ENCODE measurements at regions not wholly inside any gene's neighbourhood (a gene's known extent, or its start where the extent isn't known, plus 50 kb on each side); places are given as distances from the start of the nearest gene placed in this dataset.

- dilution Hi-C loops (cut with MboI; ENCODE audit: extremely low pct_ligation_motif_present, low sequenced_read_pairs) = no loop called here
- Histone ChIP-seq H3K79me2 (ENCODE audit: control insufficient read depth, insufficient read depth, low read length) (no peaks in the 10 kb centered on the region), H3K9me3 (ENCODE audit: control insufficient read depth, low read depth, low read length) (no peaks in the 10 kb centered on the region), H3K36me3 (ENCODE audit: control insufficient read depth in 2 of 2, extremely low read depth in 1 of 2, insufficient read depth in 2 of 2, low read length in 2 of 2) (no peaks in the 10 kb centered on the region), H4K20me1 (ENCODE audit: control insufficient read depth, extremely low read depth, insufficient read depth, low read length) (no peaks in the 10 kb centered on the region), H2AFZ (ENCODE audit: control insufficient read depth, low read length) (no peak overlapping the region), H3K4me3 (ENCODE audit: control insufficient read depth in 2 of 3, extremely low read depth in 1 of 3, insufficient read depth in 2 of 3, low read depth in 1 of 3, low read length in 3 of 3) (no peak overlapping the region), H3K27ac (ENCODE audit: control insufficient read depth, insufficient read depth, low read length) (no peak overlapping the region), H3K9ac (ENCODE audit: control insufficient read depth, extremely low read depth, insufficient read depth, low read length) (no peak overlapping the region), H3K4me2 (ENCODE audit: control insufficient read depth, extremely low read depth, insufficient read depth, low read depth, low read length) (no peak overlapping the region), H3K27me3 (ENCODE audit: control insufficient read depth, extremely low read depth, insufficient read depth, low read length) (no peaks in the 10 kb centered on the region), H3K9me1 (ENCODE audit: control insufficient read depth, extremely low read depth, insufficient read depth, low read length) (no peaks in the 10 kb centered on the region), H3K4me1 (ENCODE audit: control insufficient read depth, extremely low read depth, insufficient read depth, low read length) (no peaks in the 10 kb centered on the region)
- DNase-seq (ENCODE audit: low read depth, low spot score) (no peak), FAIRE-seq (no peak)
- no peak for TF ChIP-seq EZH2 (IDR thresholded peaks at IDR 0.05; ENCODE audit: low read length)
- TF ChIP-seq CTCF (optimal IDR thresholded peaks at IDR 0.05 in 1 of 3, IDR thresholded peaks at IDR 0.05 in 1 of 3, conservative IDR thresholded peaks at IDR 0.05 in 1 of 3; ENCODE audit: extremely low read depth in 1 of 3, insufficient read depth in 2 of 3, low read length in 3 of 3) = no peak
Observed at GRCh38 chr2:6722574-6722973, 143.1 kb downstream of the CMPK2 start.

- Histone ChIP-seq H3K27ac (ENCODE audit: control insufficient read depth, insufficient read depth, low read length) (no peak overlapping the region), H3K27me3 (ENCODE audit: control insufficient read depth, extremely low read depth, insufficient read depth, low read length) (no peaks in the 10 kb centered on the region), H3K36me3 (ENCODE audit: control insufficient read depth in 2 of 2, extremely low read depth in 1 of 2, insufficient read depth in 2 of 2, low read length in 2 of 2) (no peaks in the 10 kb centered on the region), H3K9me3 (ENCODE audit: control insufficient read depth, low read depth, low read length) (no peaks in the 10 kb centered on the region), H3K4me2 (ENCODE audit: control insufficient read depth, extremely low read depth, insufficient read depth, low read depth, low read length) (no peak overlapping the region), H2AFZ (ENCODE audit: control insufficient read depth, low read length) (no peak overlapping the region), H3K4me1 (ENCODE audit: control insufficient read depth, extremely low read depth, insufficient read depth, low read length) (no peaks in the 10 kb centered on the region), H3K9ac (ENCODE audit: control insufficient read depth, extremely low read depth, insufficient read depth, low read length) (no peak overlapping the region), H4K20me1 (ENCODE audit: control insufficient read depth, extremely low read depth, insufficient read depth, low read length) (no peaks in the 10 kb centered on the region), H3K79me2 (ENCODE audit: control insufficient read depth, insufficient read depth, low read length) (no peaks in the 10 kb centered on the region), H3K9me1 (ENCODE audit: control insufficient read depth, extremely low read depth, insufficient read depth, low read length) (no peaks in the 10 kb centered on the region), H3K4me3 (ENCODE audit: control insufficient read depth in 2 of 3, extremely low read depth in 1 of 3, insufficient read depth in 2 of 3, low read depth in 1 of 3, low read length in 3 of 3) (no peak overlapping the region)
- dilution Hi-C loops (cut with MboI; ENCODE audit: extremely low pct_ligation_motif_present, low sequenced_read_pairs) = no loop called here
- DNase-seq (ENCODE audit: low read depth, low spot score) (no peak), FAIRE-seq (no peak)
- no peak for TF ChIP-seq CTCF (optimal IDR thresholded peaks at IDR 0.05 in 1 of 3, IDR thresholded peaks at IDR 0.05 in 1 of 3, conservative IDR thresholded peaks at IDR 0.05 in 1 of 3; ENCODE audit: extremely low read depth in 1 of 3, insufficient read depth in 2 of 3, low read length in 3 of 3)
- TF ChIP-seq EZH2 (IDR thresholded peaks at IDR 0.05; ENCODE audit: low read length) = no peak
Observed at GRCh38 chr2:6723865-6724604, 141.7 kb downstream of the CMPK2 start.
